Mesenchymal stem cell (in vitro differentiated cells and primary cell): ENCODE measurements at regions not wholly inside any gene's neighbourhood (a gene's known extent, or its start where the extent isn't known, plus 50 kb on each side); places are given as distances from the start of the nearest gene placed in this dataset.

Source experiments
- DNase-seq: peaks from one replicate; pipeline ENCODE4 v3.0.0-alpha.2; 2013
- H2AFZ ChIP-seq: one replicate; pipeline ENCODE4 v1.6.1; 2013; ENCODE audit warnings: low read depth, mild to moderate bottlenecking, control low read depth, inconsistent platforms, low read length, moderate library complexity
- H2AK5ac ChIP-seq: 2 replicates; pipeline ENCODE4 v1.6.1; 2013; ENCODE audit warnings: low read length, moderate library complexity, mild to moderate bottlenecking, inconsistent platforms; ENCODE audit not compliant: severe bottlenecking
- H2BK120ac ChIP-seq: one replicate; pipeline ENCODE4 v1.6.1; 2013; ENCODE audit warnings: low read depth, mild to moderate bottlenecking, inconsistent platforms, low read length, moderate library complexity
- H2BK12ac ChIP-seq, 2 experiments: one replicate each; pipeline ENCODE4 v1.6.1; 2013; ENCODE audit warnings: inconsistent platforms in 2 of 2, low read length in 2 of 2, mild to moderate bottlenecking in 2 of 2, moderate library complexity in 2 of 2, control low read depth in 1 of 2
- H2BK15ac ChIP-seq: one replicate; pipeline ENCODE4 v1.6.1; 2013; ENCODE audit warnings: mild to moderate bottlenecking, low read depth, inconsistent platforms; ENCODE audit not compliant: poor library complexity, severe bottlenecking
- H2BK5ac ChIP-seq: 2 replicates; pipeline ENCODE4 v1.6.1; 2013; ENCODE audit warnings: low read depth, mild to moderate bottlenecking, low read length, control low read depth, inconsistent platforms; ENCODE audit not compliant: poor library complexity, severe bottlenecking
- H3K14ac ChIP-seq, 2 experiments: one replicate each; pipeline ENCODE4 v1.6.1; 2013; ENCODE audit warnings: inconsistent platforms in 2 of 2, low read length in 2 of 2, control low read depth in 1 of 2, mild to moderate bottlenecking in 1 of 2, moderate library complexity in 1 of 2
- H3K18ac ChIP-seq, 2 experiments: one replicate each; pipeline ENCODE4 v1.6.1; 2013; ENCODE audit warnings: inconsistent platforms in 2 of 2, low read length in 2 of 2, control low read depth in 1 of 2, low read depth in 1 of 2, mild to moderate bottlenecking in 1 of 2
- H3K23ac ChIP-seq, 2 experiments: one replicate each; pipeline ENCODE4 v1.6.1; 2013; ENCODE audit warnings: inconsistent platforms in 2 of 2, low read length in 2 of 2, mild to moderate bottlenecking in 2 of 2, moderate library complexity in 2 of 2, control low read depth in 1 of 2
- H3K27ac ChIP-seq: 2 replicates; pipeline ENCODE4 v1.5.1; 2013; ENCODE audit warnings: mild to moderate bottlenecking, moderate library complexity, low read length, control low read depth, inconsistent platforms; ENCODE audit not compliant: poor library complexity, severe bottlenecking
- H3K27me3 ChIP-seq, 2 experiments: 2 replicates each; pipeline versions ENCODE4 v1.6.1 to v1.7.0; 2013; ENCODE audit warnings: low read length in 2 of 2, mild to moderate bottlenecking in 2 of 2, moderate library complexity in 2 of 2, control low read depth in 1 of 2, inconsistent platforms in 1 of 2; ENCODE audit not compliant: control insufficient read depth in 1 of 2, insufficient read depth in 1 of 2
- H3K36me3 ChIP-seq, 2 experiments: 2 replicates each; pipeline versions ENCODE4 v1.6.1 to v1.7.0; 2013; ENCODE audit warnings: low read length in 2 of 2, control low read depth in 1 of 2, inconsistent platforms in 1 of 2, low read depth in 1 of 2, mild to moderate bottlenecking in 1 of 2; ENCODE audit not compliant: insufficient read depth in 2 of 2, control insufficient read depth in 1 of 2
- H3K4ac ChIP-seq, 2 experiments: one replicate each; pipeline ENCODE4 v1.6.1; 2013; ENCODE audit warnings: inconsistent platforms in 2 of 2, low read length in 2 of 2, mild to moderate bottlenecking in 2 of 2, moderate library complexity in 2 of 2, control low read depth in 1 of 2, low read depth in 1 of 2
- H3K4me1 ChIP-seq: 2 replicates; pipeline ENCODE4 v1.6.1; 2013; ENCODE audit warnings: low read depth, low read length, control low read depth; ENCODE audit not compliant: control insufficient read depth, insufficient read depth
- H3K4me2 ChIP-seq: 2 replicates; pipeline ENCODE4 v1.6.1; 2013; ENCODE audit warnings: low read length, mild to moderate bottlenecking, inconsistent platforms; ENCODE audit not compliant: poor library complexity, severe bottlenecking
- H3K4me3 ChIP-seq, 2 experiments: 2 replicates each; pipeline versions ENCODE4 v1.5.1 to v1.7.0; 2013; ENCODE audit warnings: low read length in 2 of 2, mild to moderate bottlenecking in 2 of 2, control low read depth in 1 of 2, low read depth in 1 of 2; ENCODE audit not compliant: insufficient read depth in 1 of 2
- H3K79me1 ChIP-seq: replicated peaks from 2 replicates; pipeline ENCODE4 v1.6.1; 2013; ENCODE audit warnings: mild to moderate bottlenecking, control low read depth, low read length, inconsistent platforms; ENCODE audit not compliant: poor library complexity, severe bottlenecking
- H3K9ac ChIP-seq: 2 replicates; pipeline ENCODE4 v1.7.0; 2013; ENCODE audit warnings: mild to moderate bottlenecking, low read length, moderate library complexity
- H3K9me3 ChIP-seq: 2 replicates; pipeline ENCODE4 v1.7.0; 2013; ENCODE audit warnings: mild to moderate bottlenecking, low read length; ENCODE audit not compliant: control insufficient read depth
- H4K8ac ChIP-seq: one replicate; pipeline ENCODE4 v1.6.1; 2013; ENCODE audit warnings: inconsistent platforms, mild to moderate bottlenecking, low read length, moderate library complexity
- H4K91ac ChIP-seq: one replicate; pipeline ENCODE4 v1.6.1; 2013; ENCODE audit warnings: mild to moderate bottlenecking, low read length, inconsistent platforms
- WGBS: methylation state at CpG from one replicate; pipeline ENCODE4 v1.1.7; 2013; ENCODE audit warnings: mixed read lengths; 5-methylcytosine and 5-hydroxymethylcytosine counted together

DNA sequence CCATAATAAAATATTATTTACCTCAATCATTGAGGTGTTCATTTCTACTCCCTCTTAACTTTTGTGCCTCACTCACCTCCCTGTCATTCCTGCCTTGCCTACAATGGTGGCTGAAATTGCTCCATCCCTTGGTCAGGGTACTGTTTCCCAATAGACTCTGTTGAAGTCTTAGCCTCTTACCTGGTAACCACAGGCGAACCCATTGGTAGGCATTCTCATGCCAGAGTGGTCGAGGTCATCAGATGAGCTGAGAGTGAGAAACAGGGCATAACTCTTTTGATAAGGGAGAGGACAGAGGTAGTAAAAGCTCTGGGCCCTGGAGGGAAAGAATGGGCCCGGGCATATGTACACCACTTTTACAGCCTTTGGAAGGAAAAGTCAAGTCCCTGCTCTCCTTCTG is 265.6 kb downstream of the ARRDC4 start:
- Histone ChIP-seq H3K4ac (no peak overlapping the region), H2BK15ac (no peak overlapping the region), H2AK5ac (no peak overlapping the region), H3K9ac (no peak overlapping the region), H3K23ac (no peak overlapping the region), H3K18ac (no peak overlapping the region), H3K79me1 (no peaks in the 10 kb centered on the region), H3K4me2 (no peak overlapping the region), H4K8ac (no peak overlapping the region), H2AFZ (no peak overlapping the region), H3K9me3 (peaks cover 5% of the 10 kb centered on the region), H2BK12ac (no peak overlapping the region), H3K36me3 (no peaks in the 10 kb centered on the region), H4K91ac (no peak overlapping the region), H3K14ac (no peak overlapping the region), H2BK120ac (no peak overlapping the region), H3K4me3 (no peak overlapping the region), H3K4me1 (no peaks in the 10 kb centered on the region), H2BK5ac (no peak overlapping the region), H3K27me3 (no peaks in the 10 kb centered on the region), H3K27ac (no peak overlapping the region)
- no peak for DNase-seq
- WGBS, result 78% methylated on average over 3 of the region's 3 CpGs

DNA sequence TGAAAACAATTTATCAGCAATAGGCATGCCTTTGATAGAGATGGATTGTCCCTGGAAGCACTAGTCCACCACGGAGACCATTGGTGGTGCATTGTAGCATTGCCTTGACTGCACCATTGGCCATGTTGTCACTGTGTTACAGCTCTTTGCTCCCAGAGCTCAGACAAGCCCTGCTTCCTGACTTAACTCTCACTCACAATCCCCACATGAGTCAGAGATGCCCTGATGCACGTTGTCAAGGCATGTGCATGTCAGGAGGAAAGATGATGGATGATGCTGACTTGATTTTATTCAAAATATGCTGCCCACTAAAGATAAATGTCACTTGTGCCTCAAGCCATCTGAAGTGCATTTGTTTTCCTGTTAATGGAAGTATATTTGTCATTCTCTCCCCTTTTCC is 266.1 kb downstream of the ARRDC4 start:
- no peak overlapping the region for H2BK15ac ChIP-seq
- H2BK5ac ChIP-seq, result no peak overlapping the region
- H3K27ac ChIP-seq, result no peak overlapping the region
- H2BK12ac ChIP-seq, result no peak overlapping the region
- no peaks in the 10 kb centered on the region for H3K4me1 ChIP-seq
- H3K27me3 ChIP-seq, result no peaks in the 10 kb centered on the region
- no peak overlapping the region for H4K8ac ChIP-seq
- no peak overlapping the region for H2AK5ac ChIP-seq
- no peak overlapping the region for H3K4me3 ChIP-seq
- H3K23ac ChIP-seq, result no peak overlapping the region
- H2AFZ ChIP-seq, result no peak overlapping the region
- H3K79me1 ChIP-seq, result no peaks in the 10 kb centered on the region
- no peak overlapping the region for H2BK120ac ChIP-seq
- H3K4ac ChIP-seq, result no peak overlapping the region
- H3K18ac ChIP-seq, result no peak overlapping the region
- peaks cover 5% of the 10 kb centered on the region for H3K9me3 ChIP-seq
- H3K4me2 ChIP-seq, result no peak overlapping the region
- no peaks in the 10 kb centered on the region for H3K36me3 ChIP-seq
- no peak overlapping the region for H4K91ac ChIP-seq
- WGBS, result 40% methylated on average over 1 of the region's 2 CpGs
- no peak overlapping the region for H3K14ac ChIP-seq
- DNase-seq, result no peak
- no peak overlapping the region for H3K9ac ChIP-seq

DNA sequence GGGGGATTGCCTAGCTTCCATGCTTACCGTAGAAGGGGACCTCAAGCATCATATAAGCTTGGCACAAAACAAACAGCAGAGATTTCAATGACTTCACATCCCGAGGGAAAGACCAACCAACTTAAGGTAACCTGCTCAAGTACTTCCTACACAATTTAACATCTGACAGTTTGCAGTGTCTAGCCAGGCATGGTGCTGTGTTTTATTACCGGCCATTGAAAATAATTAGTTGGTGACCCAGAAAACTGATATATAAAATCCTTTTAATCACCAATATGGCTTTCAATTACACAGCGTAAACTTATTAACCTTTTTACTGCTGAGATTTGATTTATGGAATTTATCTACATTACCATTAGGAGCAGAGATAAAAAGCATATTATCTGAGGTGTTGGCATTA is 268.3 kb downstream of the ARRDC4 start:
- Histone ChIP-seq H2AFZ (no peak overlapping the region), H3K23ac (no peak overlapping the region), H4K8ac (no peak overlapping the region), H3K18ac (no peak overlapping the region), H3K14ac (no peak overlapping the region), H2AK5ac (no peak overlapping the region), H3K79me1 (no peaks in the 10 kb centered on the region), H2BK12ac (no peak overlapping the region), H3K4me1 (no peaks in the 10 kb centered on the region), H3K27ac (no peak overlapping the region), H3K4me2 (no peak overlapping the region), H3K9ac (no peak overlapping the region), H4K91ac (no peak overlapping the region), H3K9me3 (peaks cover 5% of the 10 kb centered on the region), H3K4ac (no peak overlapping the region), H3K36me3 (no peaks in the 10 kb centered on the region), H2BK120ac (no peak overlapping the region), H2BK5ac (no peak overlapping the region), H2BK15ac (no peak overlapping the region), H3K27me3 (no peaks in the 10 kb centered on the region), H3K4me3 (no peak overlapping the region)
- DNase-seq, result no peak
- WGBS, result 67% methylated on average over 2 of the region's 4 CpGs

DNA sequence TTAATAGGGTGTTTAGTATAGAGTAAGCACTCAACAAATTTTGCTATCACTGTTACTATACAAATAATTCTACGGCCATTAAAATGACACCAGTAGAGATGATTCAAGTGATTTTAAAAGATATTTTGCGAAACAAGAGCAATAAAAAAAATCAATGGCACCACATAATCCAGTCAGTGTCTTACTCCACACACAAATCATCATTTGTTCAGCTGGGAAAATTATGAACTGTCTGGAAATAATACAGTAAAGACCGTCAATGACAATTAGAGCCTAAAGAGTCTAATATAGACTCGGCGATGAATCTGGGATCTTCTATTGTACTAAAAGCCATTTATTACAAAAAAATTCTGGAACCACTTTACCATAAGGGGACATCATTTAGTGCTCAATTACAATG is 270.5 kb downstream of the ARRDC4 start:
- Histone ChIP-seq H2BK12ac (no peak overlapping the region), H3K14ac (no peak overlapping the region), H2BK5ac (no peak overlapping the region), H4K8ac (no peak overlapping the region), H3K4ac (no peak overlapping the region), H2BK15ac (no peak overlapping the region), H2AFZ (no peak overlapping the region), H3K27me3 (no peaks in the 10 kb centered on the region), H3K9me3 (peaks cover 5% of the 10 kb centered on the region), H3K79me1 (no peaks in the 10 kb centered on the region), H2BK120ac (no peak overlapping the region), H3K36me3 (no peaks in the 10 kb centered on the region), H3K4me1 (no peaks in the 10 kb centered on the region), H4K91ac (no peak overlapping the region), H2AK5ac (no peak overlapping the region), H3K4me3 (no peak overlapping the region), H3K9ac (no peak overlapping the region), H3K23ac (no peak overlapping the region), H3K27ac (no peak overlapping the region), H3K18ac (no peak overlapping the region), H3K4me2 (no peak overlapping the region)
- DNase-seq, result no peak
- WGBS, result 94% methylated on average over 3 of the region's 5 CpGs
